ENCODE measurements at regions not wholly inside any gene's neighbourhood (a gene's known extent, or its start where the extent isn't known, plus 50 kb on each side); places are given as distances from the start of the nearest gene placed in this dataset.

DNA sequence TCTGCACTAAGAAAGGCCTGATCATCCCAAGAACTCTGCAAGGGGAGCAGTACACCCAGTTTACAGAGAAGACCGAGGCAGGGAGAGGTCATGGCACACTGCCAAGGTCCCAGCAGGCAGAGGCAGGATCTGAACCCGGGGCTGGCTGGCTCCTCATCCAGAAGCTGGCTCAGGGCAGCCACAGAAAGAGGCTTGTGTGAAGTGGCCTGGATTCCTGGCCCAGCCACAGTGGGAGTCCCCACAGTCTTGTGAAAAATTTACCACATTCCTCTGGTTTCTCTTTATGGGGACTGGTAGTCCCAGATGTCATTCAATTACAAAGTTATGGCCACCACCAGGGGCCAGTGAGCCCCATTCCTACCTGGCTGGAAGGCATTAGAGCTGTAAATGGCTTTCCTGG is 440.5 kb downstream of the MIAT start:
- Histone ChIP-seq H3K27ac (ENCODE audit: low read length in 2 of 2) (no peak overlapping the region), H4K20me1 (ENCODE audit: control insufficient read depth, insufficient read depth, low read length, poor library complexity, severe bottlenecking) (no peaks in the 10 kb centered on the region), H3K4me1 (ENCODE audit: control insufficient read depth in 2 of 2, insufficient read depth in 2 of 2, low read length in 2 of 2) (no peaks in the 10 kb centered on the region), H3K4me3 (ENCODE audit: control extremely low read depth in 1 of 5, extremely low read depth in 1 of 5, insufficient read depth in 1 of 5, low read depth in 2 of 5, low read length in 4 of 5) (no peak overlapping the region), H2AFZ (ENCODE audit: insufficient read depth, low read depth, low read length, poor library complexity, severe bottlenecking) (no peak overlapping the region), H3K4me2 (replicated peaks; ENCODE audit: low read depth, low read length, poor library complexity, severe bottlenecking) (no peak overlapping the region), H3K9me3 (ENCODE audit: control extremely low read depth in 1 of 3, control insufficient read depth in 2 of 3, insufficient read depth in 1 of 3, low read length in 2 of 3) (peaks cover 0 to 3% (median 0%) of the 10 kb centered on the region in 3 donors), H3K27me3 (replicated peaks in 1 of 4; ENCODE audit: control extremely low read depth in 1 of 4, control insufficient read depth in 3 of 4, insufficient read depth in 4 of 4, low read length in 3 of 4) (peaks cover 0 to 14% (median 5%) of the 10 kb centered on the region in 4 experiments), H3K9ac (ENCODE audit: low read length) (no peak overlapping the region), H3K79me2 (ENCODE audit: control insufficient read depth, insufficient read depth, low read length) (no peaks in the 10 kb centered on the region), H3K36me3 (replicated peaks in 1 of 2; ENCODE audit: control extremely low read depth in 1 of 2, control insufficient read depth in 1 of 2, extremely low read depth in 1 of 2, insufficient read depth in 2 of 2, low read length in 1 of 2) (no peaks in the 10 kb centered on the region)
- Mint-ChIP-seq H3K27ac (no peak overlapping the region), H3K9me3 (ENCODE audit: insufficient read depth) (no peaks in the 10 kb centered on the region), H3K27me3 (peaks cover 37% of the 10 kb centered on the region), H3K4me1 (no peaks in the 10 kb centered on the region), H3K4me3 (no peak overlapping the region)
- WGBS (ENCODE audit: insufficient coverage): 82% methylated on average over 2 of the region's 2 CpGs
- no peak for DNase-seq
- no peak for ATAC-seq (ENCODE audit: low read depth)
- ChIA-PET CTCF (no interaction called here), POLR2A (no interaction called here)
- intact Hi-C loops (cut with micrococcal nuclease): no loop called here
- TF ChIP-seq EZH2 (IDR thresholded peaks at IDR 0.05; ENCODE audit: borderline replicate concordance, insufficient read depth, low read depth, low read length, poor library complexity, severe bottlenecking): no peak
- TF ChIP-seq, protein P1, sequence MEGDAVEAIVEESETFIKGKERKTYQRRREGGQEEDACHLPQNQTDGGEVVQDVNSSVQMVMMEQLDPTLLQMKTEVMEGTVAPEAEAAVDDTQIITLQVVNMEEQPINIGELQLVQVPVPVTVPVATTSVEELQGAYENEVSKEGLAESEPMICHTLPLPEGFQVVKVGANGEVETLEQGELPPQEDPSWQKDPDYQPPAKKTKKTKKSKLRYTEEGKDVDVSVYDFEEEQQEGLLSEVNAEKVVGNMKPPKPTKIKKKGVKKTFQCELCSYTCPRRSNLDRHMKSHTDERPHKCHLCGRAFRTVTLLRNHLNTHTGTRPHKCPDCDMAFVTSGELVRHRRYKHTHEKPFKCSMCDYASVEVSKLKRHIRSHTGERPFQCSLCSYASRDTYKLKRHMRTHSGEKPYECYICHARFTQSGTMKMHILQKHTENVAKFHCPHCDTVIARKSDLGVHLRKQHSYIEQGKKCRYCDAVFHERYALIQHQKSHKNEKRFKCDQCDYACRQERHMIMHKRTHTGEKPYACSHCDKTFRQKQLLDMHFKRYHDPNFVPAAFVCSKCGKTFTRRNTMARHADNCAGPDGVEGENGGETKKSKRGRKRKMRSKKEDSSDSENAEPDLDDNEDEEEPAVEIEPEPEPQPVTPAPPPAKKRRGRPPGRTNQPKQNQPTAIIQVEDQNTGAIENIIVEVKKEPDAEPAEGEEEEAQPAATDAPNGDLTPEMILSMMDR (IDR thresholded peaks at IDR 0.05): no peak

DNA sequence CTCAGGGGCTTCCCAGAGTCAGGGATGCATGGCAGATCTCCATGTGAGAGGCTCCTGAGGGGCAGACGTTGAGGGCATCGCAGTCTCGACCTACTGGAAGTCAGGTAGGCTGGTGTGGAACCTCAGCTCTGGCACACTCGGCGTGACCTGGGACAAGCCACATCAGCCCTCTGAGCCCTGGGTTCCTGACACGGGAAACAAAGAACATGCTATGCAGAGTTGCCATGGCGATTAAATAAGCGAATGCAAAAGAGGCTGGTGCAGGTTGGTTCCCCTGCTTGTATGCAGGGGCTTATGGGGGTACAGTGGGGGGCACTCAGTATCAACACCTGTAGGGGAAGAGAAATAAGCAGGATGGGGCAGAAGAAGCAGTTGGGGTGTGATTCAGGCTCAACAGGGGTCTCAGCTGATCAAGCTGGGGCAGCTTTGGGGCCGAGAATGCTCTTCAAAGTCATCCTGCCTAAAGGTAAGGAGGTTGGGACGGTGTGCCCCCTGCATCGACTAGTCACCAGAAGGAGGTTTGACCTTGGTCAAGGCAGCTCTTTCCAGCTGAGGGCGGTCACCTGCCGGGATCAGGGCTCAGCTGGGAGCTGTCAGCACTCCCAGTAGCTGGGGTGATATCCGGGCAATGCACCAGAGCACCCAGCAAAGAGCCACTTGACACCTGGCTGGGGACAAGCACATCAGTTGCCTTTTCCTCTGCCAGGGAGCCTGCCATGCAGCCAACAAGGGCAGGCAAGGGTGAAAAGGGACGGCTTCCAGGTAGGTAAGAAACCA is 442.7 kb downstream of the MIAT start:
- intact Hi-C loops (cut with micrococcal nuclease): no loop called here
- Histone ChIP-seq H3K27me3 (replicated peaks in 1 of 4; ENCODE audit: control extremely low read depth in 1 of 4, control insufficient read depth in 3 of 4, insufficient read depth in 4 of 4, low read length in 3 of 4) (peaks cover 0 to 11% (median 5%) of the 10 kb centered on the region in 4 experiments), H3K79me2 (ENCODE audit: control insufficient read depth, insufficient read depth, low read length) (no peaks in the 10 kb centered on the region), H3K27ac (ENCODE audit: low read length in 2 of 2) (no peak overlapping the region), H3K4me1 (ENCODE audit: control insufficient read depth in 2 of 2, insufficient read depth in 2 of 2, low read length in 2 of 2) (no peaks in the 10 kb centered on the region), H3K36me3 (replicated peaks in 1 of 2; ENCODE audit: control extremely low read depth in 1 of 2, control insufficient read depth in 1 of 2, extremely low read depth in 1 of 2, insufficient read depth in 2 of 2, low read length in 1 of 2) (no peaks in the 10 kb centered on the region), H3K4me2 (replicated peaks; ENCODE audit: low read depth, low read length, poor library complexity, severe bottlenecking) (no peak overlapping the region), H4K20me1 (ENCODE audit: control insufficient read depth, insufficient read depth, low read length, poor library complexity, severe bottlenecking) (no peaks in the 10 kb centered on the region), H2AFZ (ENCODE audit: insufficient read depth, low read depth, low read length, poor library complexity, severe bottlenecking) (no peak overlapping the region), H3K9ac (ENCODE audit: low read length) (no peak overlapping the region), H3K9me3 (ENCODE audit: control extremely low read depth in 1 of 3, control insufficient read depth in 2 of 3, insufficient read depth in 1 of 3, low read length in 2 of 3) (peaks cover 0 to 3% (median 0%) of the 10 kb centered on the region in 3 donors), H3K4me3 (ENCODE audit: control extremely low read depth in 1 of 5, extremely low read depth in 1 of 5, insufficient read depth in 1 of 5, low read depth in 2 of 5, low read length in 4 of 5) (no peak overlapping the region)
- H3K27ac Mint-ChIP-seq: no peak overlapping the region
- no peaks in the 10 kb centered on the region for H3K9me3 Mint-ChIP-seq (ENCODE audit: insufficient read depth)
- TF ChIP-seq EZH2 (IDR thresholded peaks at IDR 0.05; ENCODE audit: borderline replicate concordance, insufficient read depth, low read depth, low read length, poor library complexity, severe bottlenecking): no peak
- TF ChIP-seq, protein P1 (IDR thresholded peaks at IDR 0.05): no peak
- CTCF ChIA-PET: no interaction called here
- no peak overlapping the region for H3K4me3 Mint-ChIP-seq
- POLR2A ChIA-PET: no interaction called here
- DNase-seq (no peak), ATAC-seq (ENCODE audit: low read depth) (no peak)
- peaks cover 49% of the 10 kb centered on the region for H3K27me3 Mint-ChIP-seq
- 68% methylated on average over 15 of the region's 15 CpGs for WGBS (ENCODE audit: insufficient coverage)
- H3K4me1 Mint-ChIP-seq: no peaks in the 10 kb centered on the region
